ENCODE measurements at regions not wholly inside any gene's neighbourhood (a gene's known extent, or its start where the extent isn't known, plus 50 kb on each side); places are given as distances from the start of the nearest gene placed in this dataset.

- in situ Hi-C loops (cut with HindIII; ENCODE audit: low sequenced_read_pairs): no loop called here
- DNase-seq (ENCODE audit: low read depth, low spot score): no peak
- no peak for TF ChIP-seq CTCF (IDR thresholded peaks at IDR 0.05; ENCODE audit: low read depth, low read length)
- H3K4me3 ChIP-seq (ENCODE audit: low read depth, low read length): no peak overlapping the region
These were observed 190.4 kb downstream of the NRIP1 start for GRCh38 chr21:14874379-14874778.

GRCh38 chr21:14871861-14872260 lies 192.9 kb downstream of the NRIP1 start:
- in situ Hi-C loops (cut with HindIII; ENCODE audit: low sequenced_read_pairs): no loop called here
- TF ChIP-seq CTCF (IDR thresholded peaks at IDR 0.05; ENCODE audit: low read depth, low read length): no peak
- no peak for DNase-seq (ENCODE audit: low read depth, low spot score)
- no peak overlapping the region for H3K4me3 ChIP-seq (ENCODE audit: low read depth, low read length)

GRCh38 chr21:14870853-14871149 lies 194.0 kb downstream of the NRIP1 start:
- H3K4me3 ChIP-seq (ENCODE audit: low read depth, low read length): no peak overlapping the region
- DNase-seq (ENCODE audit: low read depth, low spot score): no peak
- in situ Hi-C loops (cut with HindIII; ENCODE audit: low sequenced_read_pairs): no loop called here
- TF ChIP-seq CTCF (IDR thresholded peaks at IDR 0.05; ENCODE audit: low read depth, low read length): no peak

GRCh38 chr21:14869984-14870852 lies 194.6 kb downstream of the NRIP1 start:
- no peak for DNase-seq (ENCODE audit: low read depth, low spot score)
- no peak for TF ChIP-seq CTCF (IDR thresholded peaks at IDR 0.05; ENCODE audit: low read depth, low read length)
- no peak overlapping the region for H3K4me3 ChIP-seq (ENCODE audit: low read depth, low read length)
- in situ Hi-C loops (cut with HindIII; ENCODE audit: low sequenced_read_pairs): no loop called here

- no peak for DNase-seq (ENCODE audit: low read depth, low spot score)
- no peak for TF ChIP-seq CTCF (IDR thresholded peaks at IDR 0.05; ENCODE audit: low read depth, low read length)
- H3K4me3 ChIP-seq (ENCODE audit: low read depth, low read length): no peak overlapping the region
- in situ Hi-C loops (cut with HindIII; ENCODE audit: low sequenced_read_pairs): no loop called here
These were observed 197.7 kb downstream of the NRIP1 start for GRCh38 chr21:14866859-14867765.

- H3K4me3 ChIP-seq (ENCODE audit: low read depth, low read length): no peak overlapping the region
- TF ChIP-seq CTCF (IDR thresholded peaks at IDR 0.05; ENCODE audit: low read depth, low read length): peak; percentile 86
- in situ Hi-C loops (cut with HindIII; ENCODE audit: low sequenced_read_pairs): no loop called here
- peak; percentile 79 for DNase-seq (ENCODE audit: low read depth, low spot score)
These were observed 200.4 kb downstream of the NRIP1 start for GRCh38 chr21:14864211-14865021.
